Gastroesophageal sphincter (tissue), 3 donors: ENCODE measurements at regions not wholly inside any gene's neighbourhood (a gene's known extent, or its start where the extent isn't known, plus 50 kb on each side); places are given as distances from the start of the nearest gene placed in this dataset.

ENCODE experiments used
- CTCF ChIP-seq, 4 experiments: fragments of 200-600 bp in 2 of 4; fragments of 450-650 bp in 2 of 4; sonication (generic) in 1 of 4; IDR thresholded peaks; one replicate each; pipeline ENCODE4 v1.5.1; 2017 to 2019; ENCODE audit warnings: antibody characterized with exemption in 4 of 4, mild to moderate bottlenecking in 2 of 4, moderate library complexity in 2 of 4
- EP300 ChIP-seq: sonication (generic); formaldehyde crosslinking; IDR thresholded peaks from one replicate; pipeline ENCODE4 v1.6.1; 2017; ENCODE audit warnings: antibody characterized with exemption, mild to moderate bottlenecking
- POLR2A ChIP-seq, 2 donors: fragments of 450-650 bp; IDR thresholded peaks; one replicate each; pipeline ENCODE4 v1.6.1; 2017; ENCODE audit warnings: antibody characterized with exemption in 2 of 2, mild to moderate bottlenecking in 2 of 2, moderate library complexity in 1 of 2
- POLR2AphosphoS5 ChIP-seq: sonication (generic); formaldehyde crosslinking; IDR thresholded peaks from one replicate; pipeline ENCODE4 v1.6.1; 2017; ENCODE audit warnings: antibody characterized with exemption

- TF ChIP-seq POLR2A (IDR thresholded peaks at IDR 0.05) = no peak
- TF ChIP-seq CTCF (IDR thresholded peaks at IDR 0.05) = no peak
- no peak for TF ChIP-seq EP300
- no peak for TF ChIP-seq POLR2AphosphoS5
Observed at GRCh38 chr11:13134066-13134465, 125.0 kb downstream of the RASSF10 start.
